ENCODE measurements at regions not wholly inside any gene's neighbourhood (a gene's known extent, or its start where the extent isn't known, plus 50 kb on each side); places are given as distances from the start of the nearest gene placed in this dataset.

DNA sequence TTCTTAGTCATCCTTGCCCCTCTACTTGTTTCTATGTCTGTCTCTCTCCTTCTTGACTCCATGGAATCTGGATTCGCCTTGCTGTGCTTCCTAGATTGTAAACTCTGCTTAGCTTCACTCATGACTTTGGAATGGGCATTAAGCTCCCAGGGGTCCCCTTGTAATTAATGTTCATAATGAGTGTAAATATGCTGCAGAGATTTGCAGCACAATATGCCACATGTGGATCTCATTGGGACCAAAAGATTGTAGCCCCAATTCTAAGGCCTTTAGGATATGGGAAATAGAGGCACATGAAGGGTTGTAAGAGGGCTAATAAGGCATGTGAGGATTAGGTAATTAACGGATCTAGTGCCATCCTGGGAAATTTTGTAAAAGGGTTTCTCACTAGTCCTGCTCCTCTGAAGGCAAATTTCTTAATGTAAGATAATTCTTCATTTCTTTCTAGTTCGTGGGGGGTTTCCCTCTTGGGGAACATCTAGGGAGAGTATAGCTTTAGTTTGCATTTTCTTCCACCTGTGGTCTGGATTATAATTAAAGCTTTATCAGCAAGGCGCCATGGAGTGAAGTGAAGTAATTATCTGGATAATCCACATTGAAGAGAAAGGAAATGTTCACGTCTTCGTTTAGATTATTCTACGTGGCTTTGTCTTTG, 659.2 kb upstream of the PLXNA2 start:
- no peak for ATAC-seq
- no peak for DNase-seq

DNA sequence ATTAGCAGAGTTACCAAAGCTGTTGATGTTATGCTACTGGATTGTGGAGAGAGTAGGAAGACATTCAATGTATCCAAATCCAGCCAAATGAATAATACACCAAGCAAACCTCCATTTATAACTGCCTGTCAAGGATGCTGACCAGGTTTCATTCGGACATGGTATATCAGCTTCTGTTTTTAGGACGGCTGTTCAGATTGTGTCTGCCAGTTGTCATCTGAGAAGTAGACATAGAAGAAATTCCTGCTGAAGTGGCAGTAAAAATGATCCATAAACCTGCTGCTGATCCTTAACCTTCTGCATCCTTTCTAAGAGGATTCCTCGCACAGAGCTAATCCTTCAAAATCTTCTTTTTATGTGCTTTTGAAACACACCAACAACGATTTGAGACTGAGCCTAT, 663.6 kb upstream of the PLXNA2 start:
- ATAC-seq, result no peak

DNA sequence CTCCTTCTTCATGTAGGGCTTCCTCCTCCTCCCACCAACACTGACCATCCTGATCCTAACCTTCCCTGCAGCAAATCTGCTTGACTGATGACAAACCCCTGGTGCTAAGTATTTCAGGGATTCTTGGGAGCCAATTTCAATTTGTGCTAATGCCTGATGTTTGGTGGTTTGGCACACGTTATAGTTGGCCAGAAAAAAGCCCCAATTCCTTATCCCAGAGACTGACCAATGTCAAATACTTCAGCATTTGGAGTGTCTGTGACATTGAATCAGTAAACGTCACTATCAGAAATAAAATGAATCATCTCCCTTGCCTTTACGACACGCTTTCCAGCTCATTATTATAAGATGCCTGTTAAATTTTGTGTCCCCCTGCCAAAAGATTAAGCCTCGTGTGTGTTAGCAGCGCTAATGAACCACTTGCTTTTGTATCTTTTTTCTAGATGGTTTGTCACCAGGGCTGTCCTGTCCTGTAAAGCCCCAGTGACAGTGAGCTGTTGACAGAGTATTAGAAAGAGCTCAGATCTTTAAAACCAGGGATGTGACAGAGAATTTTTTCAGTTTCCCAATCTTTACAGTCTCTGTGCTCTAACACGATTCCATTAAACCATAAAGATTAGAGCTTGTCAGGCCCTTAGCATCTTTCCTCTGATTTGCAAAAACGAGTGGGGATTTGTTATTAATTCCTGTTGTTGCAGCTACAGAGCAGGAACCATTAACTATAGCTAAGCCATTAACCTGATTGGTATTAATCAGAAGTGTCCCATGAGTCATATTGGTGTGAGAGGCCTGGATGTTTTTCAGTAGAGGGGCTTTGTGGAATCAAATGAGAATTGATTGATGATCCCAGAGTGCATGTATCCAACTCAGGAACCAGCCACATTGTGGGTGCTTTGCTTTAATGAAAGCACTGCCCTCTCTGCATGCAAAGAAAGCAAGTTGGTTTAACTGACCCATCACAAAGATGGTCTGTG, 665.1 kb upstream of the PLXNA2 start:
- no peak for ATAC-seq
- DNase-seq, result no peak

More for the DNA sequence above, 663.6 kb upstream of the PLXNA2 start:
- no peak for DNase-seq

GRCh38 chr1:208910161-208910560, 666.0 kb upstream of the PLXNA2 start:
- ATAC-seq, result no peak
- DNase-seq, result no peak

- ATAC-seq, result no peak
- no peak for DNase-seq
Observed at GRCh38 chr1:208917281-208917680, 666.2 kb upstream of the CAMK1G start.

GRCh38 chr1:208917723-208918122, 665.8 kb upstream of the CAMK1G start:
- DNase-seq (no peak), ATAC-seq (no peak)

DNA sequence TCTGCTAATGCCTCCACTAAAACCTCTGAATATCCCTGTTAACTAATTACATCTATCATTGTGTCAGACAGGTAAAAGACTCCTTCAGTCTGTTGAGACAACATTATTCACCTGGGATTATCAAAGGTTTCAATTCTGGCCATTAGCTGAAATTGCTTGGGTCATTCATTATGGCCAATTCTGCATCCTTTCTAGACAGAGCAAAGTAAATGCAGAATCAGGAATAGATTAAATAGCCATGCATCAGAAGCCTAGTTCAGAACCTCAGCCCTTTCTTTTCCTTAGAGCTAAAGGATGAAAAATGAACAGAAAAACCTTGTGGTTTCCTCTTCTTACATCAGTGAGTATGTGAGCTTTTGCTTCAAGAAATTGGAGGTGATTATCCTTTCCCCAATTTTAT, 665.4 kb upstream of the CAMK1G start:
- no peak for DNase-seq
- ATAC-seq, result no peak

DNA sequence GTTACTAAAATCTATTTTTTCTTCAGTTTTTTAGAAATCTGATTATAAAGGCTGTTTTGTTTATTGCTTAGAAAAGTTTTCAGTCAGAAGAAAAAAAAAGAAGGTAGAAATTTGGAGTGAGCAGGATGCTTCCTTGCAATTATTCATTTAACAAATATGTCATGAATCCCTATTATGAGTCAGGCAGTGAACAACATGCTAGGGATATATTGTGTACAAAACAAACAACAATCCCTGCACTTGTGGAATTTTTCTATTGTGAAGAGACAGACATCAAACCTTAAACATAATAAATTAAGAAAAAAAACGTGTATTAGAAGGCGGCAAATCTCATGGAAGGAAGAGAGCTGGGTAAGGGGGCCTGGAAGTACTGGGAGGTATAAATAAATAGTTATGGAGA, 664.1 kb upstream of the CAMK1G start:
- ATAC-seq (no peak), DNase-seq (no peak)

GRCh38 chr1:208921259-208921658, 662.3 kb upstream of the CAMK1G start:
- ATAC-seq (no peak), DNase-seq (no peak)

- ATAC-seq (no peak), DNase-seq (no peak)
Observed at GRCh38 chr1:208923456-208923855, 660.1 kb upstream of the CAMK1G start.

DNA sequence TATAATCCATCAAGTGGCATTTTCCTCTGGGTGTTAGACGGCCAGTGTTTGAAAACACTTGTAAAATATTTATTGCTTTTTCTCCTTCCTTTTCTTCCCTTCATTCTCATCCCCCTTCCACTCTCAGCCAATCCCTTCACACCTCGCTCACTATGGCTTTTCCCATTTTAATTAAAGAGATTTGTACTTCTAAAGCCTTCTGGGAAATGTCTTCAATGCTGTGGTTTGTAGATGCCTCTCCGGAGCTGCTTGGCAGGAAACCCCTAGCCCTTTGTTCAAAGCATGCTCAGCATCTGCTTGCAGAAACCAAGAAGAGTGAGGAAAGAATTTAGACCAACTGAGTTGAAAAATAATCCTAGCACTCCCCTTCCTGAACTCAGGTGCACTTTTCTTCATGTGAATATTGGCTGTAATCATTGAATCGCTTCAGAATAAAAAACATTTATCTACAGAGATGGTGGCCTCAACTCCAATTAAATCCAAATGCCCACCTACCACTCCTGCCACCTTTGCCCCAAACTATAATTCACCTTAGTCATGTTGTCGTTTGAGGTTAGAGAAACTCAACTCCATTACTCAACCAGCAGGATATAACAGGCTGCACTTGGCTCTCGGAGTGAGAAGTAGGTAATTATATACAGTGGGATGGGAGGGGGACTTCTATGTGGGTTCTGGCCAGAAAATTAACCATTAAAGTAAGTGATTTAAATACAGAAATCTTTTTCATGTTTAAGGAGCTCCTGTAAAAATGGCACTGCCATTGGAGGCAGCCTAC, 659.4 kb upstream of the CAMK1G start:
- DNase-seq, result no peak
- no peak for ATAC-seq

- ATAC-seq, result no peak
- DNase-seq, result no peak
Observed at GRCh38 chr1:208924928-208925327, 658.6 kb upstream of the CAMK1G start.

GRCh38 chr1:208928349-208929010, 655.0 kb upstream of the CAMK1G start:
- no peak for ATAC-seq
- no peak for DNase-seq

GRCh38 chr1:208929575-208929974, 653.9 kb upstream of the CAMK1G start:
- ATAC-seq (no peak), DNase-seq (no peak)

DNA sequence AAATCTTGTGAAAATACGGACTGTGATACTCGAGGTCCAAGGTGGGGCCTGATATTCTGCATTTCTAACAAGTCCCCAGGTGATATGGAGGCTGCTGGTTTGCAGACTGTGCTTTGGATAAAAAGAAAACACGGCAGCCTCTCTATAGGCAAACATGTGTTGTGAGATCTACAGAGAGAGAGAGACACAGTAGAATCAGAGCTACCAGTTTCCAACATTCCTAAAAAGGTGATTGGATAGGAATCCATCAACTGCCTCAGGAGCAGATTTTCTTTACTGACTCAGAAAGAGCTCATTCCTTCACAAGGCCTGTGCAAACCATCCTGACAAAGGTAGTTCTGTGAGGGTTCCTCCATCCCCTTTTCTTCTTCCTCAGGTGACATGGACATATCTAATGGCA, 651.6 kb upstream of the CAMK1G start:
- ATAC-seq (no peak), DNase-seq (no peak)

GRCh38 chr1:208933984-208934525, 649.5 kb upstream of the CAMK1G start:
- ATAC-seq (no peak), DNase-seq (no peak)

- no peak for DNase-seq
- ATAC-seq, result no peak
Observed at GRCh38 chr1:208934933-208935332, 648.6 kb upstream of the CAMK1G start.

- ATAC-seq (no peak), DNase-seq (no peak)
Observed at GRCh38 chr1:208935517-208936187, 647.9 kb upstream of the CAMK1G start.

GRCh38 chr1:208939537-208940085, 643.9 kb upstream of the CAMK1G start:
- ATAC-seq, result no peak
- no peak for DNase-seq

DNA sequence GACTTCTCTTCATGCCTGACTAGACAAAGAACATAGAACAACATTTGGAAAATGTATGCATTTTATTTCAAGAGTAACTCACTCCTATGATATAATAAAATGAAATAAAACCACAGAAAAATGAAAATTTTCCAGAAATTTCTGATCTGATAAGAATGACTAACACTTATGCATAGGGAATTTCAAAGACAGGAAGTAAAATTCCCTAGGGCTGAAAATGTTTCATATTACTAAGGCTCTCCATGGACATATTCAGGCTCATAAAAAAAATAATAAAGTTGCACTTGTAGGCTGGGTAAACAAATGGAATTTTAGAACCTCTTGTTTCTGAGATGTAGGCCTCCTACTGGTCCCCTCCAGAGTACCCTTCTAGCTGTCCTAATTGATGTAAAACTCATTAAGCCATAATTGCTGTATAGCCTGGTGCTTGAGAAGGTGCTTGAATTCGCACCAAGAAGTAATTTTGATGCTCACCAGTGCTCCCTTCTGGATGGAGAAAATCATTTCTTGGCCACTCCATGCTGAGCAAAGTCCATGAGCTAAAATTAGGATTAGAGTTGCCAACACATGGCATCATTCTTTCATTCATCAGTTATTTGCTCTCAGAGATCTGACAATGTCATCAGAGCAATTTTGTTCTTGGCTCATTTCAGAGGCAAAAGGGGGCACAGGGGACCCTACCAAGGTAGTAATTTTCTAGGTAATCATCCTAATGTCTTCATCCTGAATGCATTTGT, 641.0 kb upstream of the CAMK1G start:
- ATAC-seq, result no peak
- no peak for DNase-seq
